ENCODE measurements at regions not wholly inside any gene's neighbourhood (a gene's known extent, or its start where the extent isn't known, plus 50 kb on each side); places are given as distances from the start of the nearest gene placed in this dataset.

DNA sequence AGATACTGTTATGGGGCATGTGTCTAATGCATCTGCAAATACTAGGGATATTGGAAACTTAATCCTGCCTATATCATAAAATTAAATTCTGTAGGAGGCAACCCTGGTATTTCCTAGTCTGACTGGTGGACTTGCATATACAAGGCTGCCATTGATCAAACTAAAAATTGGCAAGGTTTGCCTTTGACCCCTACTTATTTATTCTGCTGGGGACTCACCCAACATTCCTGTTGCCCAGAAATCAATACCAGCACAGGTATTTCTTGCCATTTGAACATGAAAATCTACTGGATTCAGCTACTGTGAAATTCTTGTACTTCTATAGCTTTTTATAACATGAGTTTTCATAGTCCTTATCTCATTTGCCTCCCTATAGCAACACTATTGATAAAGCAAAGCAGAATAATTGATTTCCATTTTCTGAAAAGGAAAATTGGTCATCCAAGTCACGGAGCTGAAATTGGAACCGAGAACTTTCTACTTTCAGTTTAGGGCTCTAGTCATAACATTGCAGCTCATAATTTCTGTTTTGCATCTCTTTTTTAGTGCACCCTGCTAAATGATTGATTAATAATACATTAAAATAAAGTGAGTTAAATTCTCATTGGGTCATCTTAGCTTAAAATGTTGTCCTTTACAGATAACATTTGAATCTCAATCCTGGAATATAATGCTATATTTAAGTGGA lies 365.2 kb downstream of the MFSD1 start:
- Histone ChIP-seq H3K4me2 (ENCODE audit: low read depth, low read length, poor library complexity, severe bottlenecking) (no peak overlapping the region), H3F3A (ENCODE audit: insufficient read depth) (no peaks in the 10 kb centered on the region), H3K9me2 (replicated peaks; ENCODE audit: insufficient read depth, low read length) (no peaks in the 10 kb centered on the region), H3K9ac (ENCODE audit: low read length) (no peak overlapping the region), H3K36me3 (ENCODE audit: low read length) (no peaks in the 10 kb centered on the region), H3K9me3 (ENCODE audit: insufficient read depth, low read length) (no peaks in the 10 kb centered on the region), H2AFZ (ENCODE audit: low read depth, low read length, severe bottlenecking) (no peak overlapping the region), H4K20me1 (ENCODE audit: low read depth, low read length) (no peaks in the 10 kb centered on the region), H3K27me3 (ENCODE audit: low read length) (no peaks in the 10 kb centered on the region), H3K79me2 (ENCODE audit: insufficient read depth, low read length) (no peaks in the 10 kb centered on the region), H3K27ac (ENCODE audit: low read depth, low read length) (no peak overlapping the region), H3K4me3 (ENCODE audit: insufficient read depth, low read length, poor library complexity, severe bottlenecking) (no peak overlapping the region)
- TF ChIP-seq, protein P1, sequence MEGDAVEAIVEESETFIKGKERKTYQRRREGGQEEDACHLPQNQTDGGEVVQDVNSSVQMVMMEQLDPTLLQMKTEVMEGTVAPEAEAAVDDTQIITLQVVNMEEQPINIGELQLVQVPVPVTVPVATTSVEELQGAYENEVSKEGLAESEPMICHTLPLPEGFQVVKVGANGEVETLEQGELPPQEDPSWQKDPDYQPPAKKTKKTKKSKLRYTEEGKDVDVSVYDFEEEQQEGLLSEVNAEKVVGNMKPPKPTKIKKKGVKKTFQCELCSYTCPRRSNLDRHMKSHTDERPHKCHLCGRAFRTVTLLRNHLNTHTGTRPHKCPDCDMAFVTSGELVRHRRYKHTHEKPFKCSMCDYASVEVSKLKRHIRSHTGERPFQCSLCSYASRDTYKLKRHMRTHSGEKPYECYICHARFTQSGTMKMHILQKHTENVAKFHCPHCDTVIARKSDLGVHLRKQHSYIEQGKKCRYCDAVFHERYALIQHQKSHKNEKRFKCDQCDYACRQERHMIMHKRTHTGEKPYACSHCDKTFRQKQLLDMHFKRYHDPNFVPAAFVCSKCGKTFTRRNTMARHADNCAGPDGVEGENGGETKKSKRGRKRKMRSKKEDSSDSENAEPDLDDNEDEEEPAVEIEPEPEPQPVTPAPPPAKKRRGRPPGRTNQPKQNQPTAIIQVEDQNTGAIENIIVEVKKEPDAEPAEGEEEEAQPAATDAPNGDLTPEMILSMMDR (IDR thresholded peaks at IDR 0.05; ENCODE audit: insufficient read depth, low read length, poor library complexity, severe bottlenecking) = no peak
- TF ChIP-seq EZH2phosphoT487 (conservative IDR thresholded peaks at IDR 0.05; ENCODE audit: low read length) = no peak

DNA sequence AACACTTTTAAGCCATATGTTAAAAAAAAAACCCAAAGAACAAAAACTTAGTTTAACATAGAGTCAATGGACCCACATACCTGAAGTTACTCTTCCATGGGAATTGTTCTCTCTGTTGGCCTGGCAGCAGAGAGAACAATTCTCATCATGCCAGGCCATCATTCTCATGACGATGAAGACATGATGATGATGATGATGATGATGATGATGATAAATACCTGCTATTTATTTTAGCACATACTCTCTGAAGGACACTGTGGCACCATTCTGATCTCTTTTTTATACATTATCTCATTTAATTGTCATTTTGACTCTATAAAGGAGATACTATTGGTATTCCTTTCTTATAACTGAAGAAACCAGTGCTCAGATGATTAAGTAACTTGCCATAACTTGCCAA lies 366.9 kb downstream of the MFSD1 start:
- H4K20me1 ChIP-seq (ENCODE audit: low read depth, low read length) = no peaks in the 10 kb centered on the region
- no peak overlapping the region for H3K4me2 ChIP-seq (ENCODE audit: low read depth, low read length, poor library complexity, severe bottlenecking)
- TF ChIP-seq, protein P1 (IDR thresholded peaks at IDR 0.05; ENCODE audit: insufficient read depth, low read length, poor library complexity, severe bottlenecking) = no peak
- no peak for TF ChIP-seq EZH2phosphoT487 (conservative IDR thresholded peaks at IDR 0.05; ENCODE audit: low read length)
- no peak overlapping the region for H3K9ac ChIP-seq (ENCODE audit: low read length)
- no peaks in the 10 kb centered on the region for H3K9me2 ChIP-seq (replicated peaks; ENCODE audit: insufficient read depth, low read length)
- H3K9me3 ChIP-seq (ENCODE audit: insufficient read depth, low read length) = no peaks in the 10 kb centered on the region
- H3F3A ChIP-seq (ENCODE audit: insufficient read depth) = no peaks in the 10 kb centered on the region
- H3K4me3 ChIP-seq (ENCODE audit: insufficient read depth, low read length, poor library complexity, severe bottlenecking) = no peak overlapping the region
- no peaks in the 10 kb centered on the region for H3K79me2 ChIP-seq (ENCODE audit: insufficient read depth, low read length)
- no peak overlapping the region for H2AFZ ChIP-seq (ENCODE audit: low read depth, low read length, severe bottlenecking)
- H3K27me3 ChIP-seq (ENCODE audit: low read length) = no peaks in the 10 kb centered on the region
- no peak overlapping the region for H3K27ac ChIP-seq (ENCODE audit: low read depth, low read length)
- no peaks in the 10 kb centered on the region for H3K36me3 ChIP-seq (ENCODE audit: low read length)

DNA sequence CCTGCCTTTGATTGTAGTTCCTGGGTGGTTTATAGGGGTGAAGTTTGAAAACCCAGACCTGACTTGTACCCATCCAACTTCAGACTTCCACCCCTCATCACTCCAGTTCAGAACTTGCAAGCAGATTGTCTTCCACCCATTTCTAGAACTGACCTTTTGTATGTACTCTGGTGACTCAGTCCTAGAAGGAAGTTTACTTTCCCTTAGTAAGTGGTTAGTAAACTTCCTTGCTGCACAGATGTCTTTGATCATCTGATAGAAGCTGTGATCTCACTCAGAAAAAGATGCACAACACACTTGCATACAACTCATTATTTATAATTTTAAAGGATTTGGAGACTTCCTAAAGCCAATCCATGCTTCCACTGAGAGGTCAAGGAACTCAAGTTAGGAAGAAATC lies 368.0 kb downstream of the MFSD1 start:
- Histone ChIP-seq H4K20me1 (ENCODE audit: low read depth, low read length) (no peaks in the 10 kb centered on the region), H3F3A (ENCODE audit: insufficient read depth) (no peaks in the 10 kb centered on the region), H3K9me3 (ENCODE audit: insufficient read depth, low read length) (no peaks in the 10 kb centered on the region), H3K79me2 (ENCODE audit: insufficient read depth, low read length) (no peaks in the 10 kb centered on the region), H3K27ac (ENCODE audit: low read depth, low read length) (no peak overlapping the region), H3K9me2 (replicated peaks; ENCODE audit: insufficient read depth, low read length) (no peaks in the 10 kb centered on the region), H3K4me3 (ENCODE audit: insufficient read depth, low read length, poor library complexity, severe bottlenecking) (no peak overlapping the region), H3K4me2 (ENCODE audit: low read depth, low read length, poor library complexity, severe bottlenecking) (no peak overlapping the region), H2AFZ (ENCODE audit: low read depth, low read length, severe bottlenecking) (no peak overlapping the region), H3K36me3 (ENCODE audit: low read length) (no peaks in the 10 kb centered on the region), H3K9ac (ENCODE audit: low read length) (no peak overlapping the region), H3K27me3 (ENCODE audit: low read length) (no peaks in the 10 kb centered on the region)
- TF ChIP-seq, protein P1 (IDR thresholded peaks at IDR 0.05; ENCODE audit: insufficient read depth, low read length, poor library complexity, severe bottlenecking) = no peak

All from SU-DHL-6 (cell line).